Testis (tissue), 2 donors: ENCODE measurements at regions not wholly inside any gene's neighbourhood (a gene's known extent, or its start where the extent isn't known, plus 50 kb on each side); places are given as distances from the start of the nearest gene placed in this dataset.

Experiments used
- DNase-seq: peaks from one replicate; pipeline ENCODE4 v3.0.0-alpha.2; 2019
- H3K27ac ChIP-seq, 2 donors: fragments of 200-600 bp; sonication (generic); one replicate each; pipeline ENCODE4 v1.5.1; 2019
- H3K27me3 ChIP-seq: fragments of 200-600 bp; sonication (generic); one replicate; pipeline ENCODE4 v1.5.1; 2019
- H3K36me3 ChIP-seq: fragments of 200-600 bp; sonication (generic); one replicate; pipeline ENCODE4 v1.5.1; 2017; ENCODE audit warnings: low read depth; ENCODE audit errors: missing control alignments
- H3K4me1 ChIP-seq: fragments of 200-600 bp; sonication (generic); one replicate; pipeline ENCODE4 v1.5.1; 2019
- H3K4me3 ChIP-seq, 2 donors: fragments of 200-600 bp; sonication (generic); one replicate each; pipeline ENCODE4 v1.5.1; 2017 to 2019
- H3K9me3 ChIP-seq: fragments of 200-600 bp; sonication (generic); one replicate; pipeline ENCODE4 v1.5.1; 2017
- CTCF ChIP-seq, 3 experiments: fragments of 450-650 bp in 2 of 3; fragments of 200-600 bp in 1 of 3; sonication (generic) in 1 of 3; IDR thresholded peaks; one replicate each; pipeline ENCODE4 v1.5.1; 2016 to 2019; ENCODE audit warnings: antibody characterized with exemption in 3 of 3, mild to moderate bottlenecking in 2 of 3, moderate library complexity in 1 of 3
- POLR2A ChIP-seq: fragments of 450-650 bp; IDR thresholded peaks from one replicate; pipeline ENCODE4 v1.6.1; 2017; ENCODE audit warnings: antibody characterized with exemption, mild to moderate bottlenecking, moderate library complexity
- WGBS, 2 donors: methylation state at CpG; one replicate each; pipeline ENCODE4 v1.1.5; 2018; 5-methylcytosine and 5-hydroxymethylcytosine counted together
- intact Hi-C: fragments of 100-400 bp; cut with DNase I; formaldehyde crosslinking; loops from one replicate; pipeline ENCODE4 v1.15.1; 2023; ENCODE audit warnings: low total_unique reads

- H3K36me3 ChIP-seq, result no peaks in the 10 kb centered on the region
- intact Hi-C loops, result no loop called here
- H3K27me3 ChIP-seq, result no peaks in the 10 kb centered on the region
- TF ChIP-seq POLR2A (no peak), CTCF (IDR thresholded peaks at IDR 0.05) (no peak)
- H3K9me3 ChIP-seq, result no peaks in the 10 kb centered on the region
- no peak for DNase-seq
- H3K27ac ChIP-seq, result no peak overlapping the region
- no peaks in the 10 kb centered on the region for H3K4me1 ChIP-seq
- 67 to 76% methylated on average over 7 of the region's 7 CpGs for WGBS, 2 donors
- no peak overlapping the region for H3K4me3 ChIP-seq
Observed at GRCh38 chr18:59048378-59048777, 91.3 kb upstream of the SEC11C start.

DNA sequence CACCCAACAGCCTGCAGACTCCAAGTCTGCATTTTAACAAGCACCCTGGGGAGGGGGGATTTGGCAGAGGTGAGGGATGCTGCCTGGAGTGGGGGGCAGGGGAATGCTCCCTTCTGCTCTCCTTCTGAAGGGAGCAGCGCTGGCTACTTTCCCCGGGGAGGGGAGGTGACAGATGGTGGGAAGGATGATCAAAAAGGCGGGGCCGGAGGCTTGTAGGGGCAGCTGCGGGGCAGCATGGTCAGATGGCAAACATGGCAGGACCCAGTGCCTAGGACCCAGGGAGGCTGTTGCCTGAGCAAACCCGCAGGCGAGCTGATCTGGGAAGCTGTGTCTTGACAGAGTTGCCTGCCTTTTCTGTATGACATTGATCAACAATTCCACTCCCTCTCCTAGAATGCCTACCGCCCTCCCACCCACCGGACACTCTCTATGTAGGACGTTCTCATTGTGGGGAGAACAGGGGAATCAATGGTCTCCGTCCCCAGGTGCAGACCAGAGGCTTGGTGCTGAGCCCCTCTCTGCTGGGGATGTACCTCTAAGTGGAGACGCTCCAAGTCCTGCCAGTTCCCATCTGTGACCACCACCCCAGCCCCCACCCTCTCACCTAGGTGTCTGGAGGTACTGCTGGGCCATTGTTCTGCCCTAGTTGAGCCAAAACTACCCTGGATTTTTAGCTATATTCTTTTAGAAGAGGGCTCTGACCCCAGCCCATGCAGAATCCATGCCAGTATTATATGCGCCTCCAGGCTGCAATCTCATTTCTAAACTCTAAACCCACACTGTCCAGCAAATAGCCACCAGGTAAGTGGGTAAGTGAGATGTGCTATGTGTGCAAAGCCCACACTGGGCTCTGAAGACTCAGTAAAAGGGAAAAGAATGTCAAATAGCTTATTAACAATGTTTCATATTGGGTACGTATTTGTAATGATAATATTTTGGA lies 89.7 kb upstream of the SEC11C start:
- intact Hi-C loops, result loop anchor here (5.0 kb wide), 1 partner anchor 268 kb away; no protein-coding TSS in a partner anchor
- Histone ChIP-seq H3K4me1 (no peaks in the 10 kb centered on the region), H3K4me3 (no peak overlapping the region), H3K27ac (no peak overlapping the region), H3K27me3 (no peaks in the 10 kb centered on the region), H3K36me3 (no peaks in the 10 kb centered on the region), H3K9me3 (no peaks in the 10 kb centered on the region)
- no peak for DNase-seq
- no peak for TF ChIP-seq POLR2A
- no peak for TF ChIP-seq CTCF (IDR thresholded peaks at IDR 0.05)
- 83 to 88% methylated on average over 14 of the region's 14 CpGs for WGBS, 2 donors

DNA sequence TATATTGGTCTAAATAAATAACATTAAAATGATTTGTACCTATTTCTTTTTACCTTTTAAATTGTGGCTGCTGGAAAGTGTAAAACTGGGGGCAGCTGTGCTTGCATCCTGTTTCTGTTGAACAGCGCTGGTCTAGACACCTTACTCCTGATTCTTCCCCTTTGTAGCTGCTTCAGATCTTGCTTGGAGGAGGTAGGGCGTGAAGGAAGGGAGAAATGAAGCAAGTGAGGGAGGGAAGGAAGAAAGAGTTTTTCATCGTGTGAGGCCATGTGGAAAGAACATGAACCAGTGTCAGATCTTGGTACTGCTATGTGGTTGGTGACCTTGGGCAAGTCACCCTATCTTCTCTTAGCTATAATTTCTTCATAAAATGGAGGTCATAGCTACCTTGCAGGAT lies 89.0 kb upstream of the SEC11C start:
- Histone ChIP-seq H3K36me3 (no peaks in the 10 kb centered on the region), H3K4me1 (no peaks in the 10 kb centered on the region), H3K9me3 (no peaks in the 10 kb centered on the region), H3K27me3 (no peaks in the 10 kb centered on the region), H3K4me3 (no peak overlapping the region), H3K27ac (no peak overlapping the region)
- DNase-seq, result no peak
- TF ChIP-seq CTCF (IDR thresholded peaks at IDR 0.05), result no peak
- TF ChIP-seq POLR2A, result no peak
- 70 to 76% methylated on average over 3 of the region's 3 CpGs for WGBS, 2 donors
- intact Hi-C loops, result loop anchor here (5.0 kb wide), 1 partner anchor 268 kb away; no protein-coding TSS in a partner anchor

GRCh38 chr18:59051470-59052165 lies 88.1 kb upstream of the SEC11C start:
- no peaks in the 10 kb centered on the region for H3K9me3 ChIP-seq
- H3K4me1 ChIP-seq, result no peaks in the 10 kb centered on the region
- intact Hi-C loops, result loop anchor here (5.0 kb wide), 1 partner anchor 269 kb away; no protein-coding TSS in a partner anchor
- H3K27me3 ChIP-seq, result no peaks in the 10 kb centered on the region
- WGBS, 2 donors, result 91 to 92% methylated on average over 9 to 12 of the region's 12 CpGs
- DNase-seq, result no peak
- H3K27ac ChIP-seq, result no peak overlapping the region
- H3K4me3 ChIP-seq, result no peak overlapping the region
- no peak for TF ChIP-seq CTCF (IDR thresholded peaks at IDR 0.05)
- no peak for TF ChIP-seq POLR2A
- H3K36me3 ChIP-seq, result no peaks in the 10 kb centered on the region
